Fibroblast of mammary gland (primary cell): ENCODE measurements at regions not wholly inside any gene's neighbourhood (a gene's known extent, or its start where the extent isn't known, plus 50 kb on each side); places are given as distances from the start of the nearest gene placed in this dataset.

Experiments used
- DNase-seq: peaks from one replicate; pipeline ENCODE4 v3.0.0-alpha.2; 2010; ENCODE audit warnings: low read depth
- H3K4me3 ChIP-seq: 2 replicates; pipeline ENCODE4 v1.5.1; 2011; ENCODE audit warnings: low read depth, mild to moderate bottlenecking, low read length, moderate library complexity; ENCODE audit not compliant: control insufficient read depth
- CTCF ChIP-seq: conservative IDR thresholded peaks from 2 replicates; pipeline ENCODE4 v1.5.1; 2011; ENCODE audit warnings: low read depth, low read length, inconsistent platforms; ENCODE audit not compliant: control insufficient read depth, insufficient read depth

GRCh38 chr7:86950360-86950759, 109.1 kb downstream of the ELAPOR2 start:
- H3K4me3 ChIP-seq: no peak overlapping the region
- DNase-seq: no peak
- no peak for TF ChIP-seq CTCF

GRCh38 chr7:86949779-86950260, 109.6 kb downstream of the ELAPOR2 start:
- DNase-seq: no peak
- no peak for TF ChIP-seq CTCF
- no peak overlapping the region for H3K4me3 ChIP-seq

GRCh38 chr7:86949052-86949778, 110.2 kb downstream of the ELAPOR2 start:
- no peak for DNase-seq
- no peak overlapping the region for H3K4me3 ChIP-seq
- TF ChIP-seq CTCF: no peak

GRCh38 chr7:86947929-86948328, 111.5 kb downstream of the ELAPOR2 start:
- TF ChIP-seq CTCF: no peak
- no peak overlapping the region for H3K4me3 ChIP-seq
- no peak for DNase-seq

- no peak for DNase-seq
- no peak for TF ChIP-seq CTCF
- H3K4me3 ChIP-seq: no peak overlapping the region
Measured at GRCh38 chr7:86943447-86943846, 116.0 kb downstream of the ELAPOR2 start.

GRCh38 chr7:86942995-86943394, 116.5 kb downstream of the ELAPOR2 start:
- DNase-seq: no peak
- no peak for TF ChIP-seq CTCF
- H3K4me3 ChIP-seq: no peak overlapping the region
